AG04450 (cell line): ENCODE measurements at regions not wholly inside any gene's neighbourhood (a gene's known extent, or its start where the extent isn't known, plus 50 kb on each side); places are given as distances from the start of the nearest gene placed in this dataset.
A peak's percentile ranks its signal among the peaks of the same experiment; 100 is the strongest.
"Not testable (repeated sequence)": the region's sequence is repeated elsewhere in the genome, so short reads cannot be mapped to it uniquely, and the experiment has no call there.

ENCODE experiments used
- CTCF ChIA-PET: fragments of 300-600, 350-600 bp; formaldehyde crosslinking; extraction: SDS; loops from one replicate; lab custom pipeline; 2022; ENCODE audit warnings: antibody characterized with exemption, inconsistent platforms; lab: Charles Lee
- POLR2A ChIA-PET: fragments of 350-600 bp; formaldehyde crosslinking; extraction: SDS; loops from one replicate; lab custom pipeline; 2021; ENCODE audit warnings: antibody characterized with exemption, inconsistent platforms; lab: Yijun Ruan, JAX
- DNase-seq: peaks from one replicate; pipeline ENCODE4 v3.0.0-alpha.2; 2011; ENCODE audit warnings: low read depth, low spot score
- H3K27ac ChIP-seq: one replicate; pipeline ENCODE4 v1.5.1; 2012; ENCODE audit warnings: low read depth, low read length, control low read depth
- H3K27me3 ChIP-seq: one replicate; pipeline ENCODE4 v1.6.0; 2012; ENCODE audit warnings: low read length; ENCODE audit not compliant: control insufficient read depth, insufficient read depth
- H3K4me3 ChIP-seq: 2 replicates; pipeline ENCODE4 v1.5.1; 2011; ENCODE audit warnings: mild to moderate bottlenecking, low read depth, low read length, control low read depth
- H3K9me3 ChIP-seq: 2 replicates; pipeline ENCODE4 v1.5.1; 2012; ENCODE audit warnings: low read length; ENCODE audit not compliant: control insufficient read depth, insufficient read depth
- TF ChIP-seq, protein P1 (sequence below): IDR thresholded peaks from 2 replicates; pipeline ENCODE4 v1.5.1; 2011; ENCODE audit warnings: low read depth, low read length, control low read depth, inconsistent platforms

DNA sequence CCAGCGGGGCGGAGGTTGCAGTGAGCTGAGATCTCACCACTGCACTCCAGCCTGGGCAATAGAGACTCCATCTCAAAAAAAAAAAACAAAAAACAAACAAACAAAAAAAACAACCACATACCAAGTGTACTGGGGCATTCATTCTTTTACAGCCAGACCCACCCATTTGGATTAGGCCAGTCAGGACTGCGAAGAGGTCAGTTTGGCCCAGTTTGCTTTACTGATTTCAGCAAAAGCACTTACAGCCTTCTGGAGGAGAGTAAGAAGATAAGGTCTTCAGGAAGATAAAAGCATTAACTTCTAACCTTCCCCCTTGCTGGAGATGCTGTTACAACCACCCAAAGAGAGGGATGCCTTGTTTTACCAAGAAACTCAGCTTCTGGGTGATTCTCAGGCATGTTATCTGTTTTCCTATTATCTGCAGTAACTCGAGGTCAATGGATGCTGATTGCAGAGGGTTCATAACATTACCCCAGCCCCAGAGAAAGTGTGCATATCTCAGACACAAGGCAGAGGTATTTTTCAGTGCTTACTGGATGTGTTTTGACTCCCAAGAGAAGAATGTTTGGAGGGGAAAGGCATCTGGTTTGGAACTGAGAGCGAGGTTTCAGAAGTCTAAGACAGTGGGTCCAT lies 118.9 kb downstream of the RIN2 start:
- CTCF ChIA-PET: interaction anchor here (1.5 kb wide), 1 partner anchor 92 kb away, joined by 4 read pairs; no protein-coding TSS in a partner anchor
- peaks cover 3% of the 10 kb centered on the region; the same call in 1 of the 2 replicates for H3K9me3 ChIP-seq
- TF ChIP-seq, protein P1, sequence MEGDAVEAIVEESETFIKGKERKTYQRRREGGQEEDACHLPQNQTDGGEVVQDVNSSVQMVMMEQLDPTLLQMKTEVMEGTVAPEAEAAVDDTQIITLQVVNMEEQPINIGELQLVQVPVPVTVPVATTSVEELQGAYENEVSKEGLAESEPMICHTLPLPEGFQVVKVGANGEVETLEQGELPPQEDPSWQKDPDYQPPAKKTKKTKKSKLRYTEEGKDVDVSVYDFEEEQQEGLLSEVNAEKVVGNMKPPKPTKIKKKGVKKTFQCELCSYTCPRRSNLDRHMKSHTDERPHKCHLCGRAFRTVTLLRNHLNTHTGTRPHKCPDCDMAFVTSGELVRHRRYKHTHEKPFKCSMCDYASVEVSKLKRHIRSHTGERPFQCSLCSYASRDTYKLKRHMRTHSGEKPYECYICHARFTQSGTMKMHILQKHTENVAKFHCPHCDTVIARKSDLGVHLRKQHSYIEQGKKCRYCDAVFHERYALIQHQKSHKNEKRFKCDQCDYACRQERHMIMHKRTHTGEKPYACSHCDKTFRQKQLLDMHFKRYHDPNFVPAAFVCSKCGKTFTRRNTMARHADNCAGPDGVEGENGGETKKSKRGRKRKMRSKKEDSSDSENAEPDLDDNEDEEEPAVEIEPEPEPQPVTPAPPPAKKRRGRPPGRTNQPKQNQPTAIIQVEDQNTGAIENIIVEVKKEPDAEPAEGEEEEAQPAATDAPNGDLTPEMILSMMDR: no peak
- no peaks in the 10 kb centered on the region for H3K27me3 ChIP-seq
- POLR2A ChIA-PET: no interaction called here
- H3K27ac ChIP-seq: no peak overlapping the region
- no peak overlapping the region for H3K4me3 ChIP-seq
- DNase-seq: no peak

DNA sequence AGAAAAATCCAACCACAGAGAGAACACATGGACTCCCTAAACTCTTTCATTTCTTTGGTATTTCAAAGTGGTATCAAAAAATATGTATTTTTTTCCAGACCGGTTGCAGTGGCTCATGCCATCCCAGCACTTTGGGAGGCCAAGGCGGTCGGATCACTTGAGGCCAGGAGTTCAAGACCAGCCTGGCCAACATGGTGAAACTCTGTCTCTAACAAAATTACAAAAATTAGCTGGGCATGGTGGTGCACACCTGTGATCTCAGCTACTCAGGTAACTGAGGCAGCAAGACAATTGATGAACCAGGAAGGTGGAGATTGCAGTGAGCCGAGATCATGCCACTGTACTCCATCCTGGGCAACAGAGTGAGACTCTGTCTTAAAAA lies 121.8 kb downstream of the RIN2 start:
- ChIA-PET POLR2A (interaction anchor here (0.7 to 2.6 kb wide), 7 partner anchors 10 to 1940 kb away, joined by 4 to 11 read pairs (median 8); no protein-coding TSS in a partner anchor), CTCF (interaction anchor here (0.6 to 1.1 kb wide), 3 partner anchors 135 to 252 kb away, joined by 3 to 9 read pairs (median 3); no protein-coding TSS in a partner anchor)
- DNase-seq, H3K9me3 ChIP-seq, H3K27me3 ChIP-seq, H3K4me3 ChIP-seq: not testable (repeated sequence)
- peak overlapping the region; percentile 40 for H3K27ac ChIP-seq

DNA sequence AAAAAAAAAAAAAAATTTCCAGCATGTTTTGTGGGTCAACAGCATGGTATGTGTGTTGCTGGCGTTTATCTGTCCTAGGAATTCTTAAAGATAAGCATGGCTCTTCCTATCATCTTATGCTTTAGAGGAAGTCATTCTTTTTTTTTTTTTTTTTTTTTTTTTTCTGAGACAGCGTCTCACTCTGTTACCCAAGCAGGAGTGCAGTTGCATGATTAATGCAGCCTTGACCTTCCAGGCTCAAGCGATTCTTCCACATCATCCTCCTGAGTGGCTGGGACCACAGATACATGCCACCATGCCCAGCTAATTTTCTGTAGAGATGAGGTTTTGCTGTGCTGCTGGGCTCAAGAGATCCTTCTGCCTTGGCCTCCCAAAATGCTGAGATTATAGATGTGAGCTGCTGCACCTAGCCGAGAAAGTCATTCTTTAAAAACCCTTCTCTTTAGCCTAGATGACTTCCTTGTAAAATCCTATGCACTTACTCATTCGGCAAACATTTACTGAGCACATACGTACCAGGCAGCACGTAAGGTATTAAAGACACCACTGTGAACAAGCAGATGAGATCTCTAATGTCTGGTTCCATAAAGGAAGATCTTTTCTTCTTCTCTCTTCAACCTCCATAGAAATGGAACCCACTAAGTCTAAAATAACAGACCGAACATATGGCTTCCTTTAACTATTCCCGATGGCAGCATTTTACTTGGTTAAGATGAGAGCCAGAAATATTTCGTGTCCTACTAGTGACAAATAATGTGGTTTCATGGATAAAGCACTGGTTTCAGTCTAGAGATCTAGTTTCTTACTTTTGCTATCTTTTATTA lies 122.4 kb downstream of the RIN2 start:
- POLR2A ChIA-PET: interaction anchor here (0.7 to 2.6 kb wide), 8 partner anchors 9 to 1940 kb away, joined by 4 to 11 read pairs (median 7); no protein-coding TSS in a partner anchor
- Histone ChIP-seq H3K27ac (peak overlapping the region; percentile 89), H3K9me3 (no peaks in the 10 kb centered on the region), H3K27me3 (no peaks in the 10 kb centered on the region), H3K4me3 (0 out of 2 replicates have a peak overlapping the region, but pooled peaks have one; percentile 25)
- CTCF ChIA-PET: interaction anchor here (0.6 to 1.1 kb wide), 4 partner anchors 52 to 252 kb away, joined by 3 to 9 read pairs (median 3); no protein-coding TSS in a partner anchor
- peak; percentile 43 for DNase-seq
- TF ChIP-seq, protein P1: no peak

DNA sequence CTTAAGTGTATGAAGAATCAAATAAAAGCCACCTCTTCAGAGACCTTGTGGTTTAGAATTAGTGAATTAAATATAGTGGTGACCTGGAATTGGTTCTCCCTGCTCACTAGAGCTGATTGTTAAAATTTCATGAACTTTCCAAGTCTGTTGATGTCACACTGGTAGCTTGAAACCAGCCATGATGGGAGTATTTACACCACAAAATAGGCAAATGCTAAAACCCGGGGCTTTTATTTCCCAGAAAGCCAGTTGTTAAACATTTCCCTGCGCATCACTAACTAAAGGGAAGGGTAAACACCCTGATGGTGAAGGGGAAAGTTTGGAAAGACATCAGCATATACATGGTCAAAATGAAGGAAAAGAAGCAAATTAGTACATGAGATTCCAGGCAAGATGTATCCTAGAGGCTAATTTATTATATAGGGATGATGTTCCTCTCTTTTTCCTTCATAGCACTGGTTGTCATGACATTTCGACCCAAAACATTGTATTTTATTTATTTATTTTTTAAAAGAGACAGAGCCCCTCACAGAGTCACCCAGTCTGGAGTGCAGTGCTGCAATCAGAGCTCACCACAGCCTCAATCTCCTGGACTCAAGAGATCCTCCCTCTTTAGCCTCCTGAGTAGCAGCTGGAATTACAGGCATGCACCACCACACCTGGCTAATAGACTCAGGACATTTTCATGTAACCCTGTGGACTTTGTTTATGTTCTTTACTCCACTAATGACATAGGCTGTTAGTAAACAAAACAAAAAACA lies 123.2 kb downstream of the RIN2 start:
- ChIA-PET POLR2A (interaction anchor here (1.3 to 2.6 kb wide), 3 partner anchors 8 to 94 kb away, joined by 6 to 8 read pairs (median 6); no protein-coding TSS in a partner anchor), CTCF (interaction anchor here (1.1 kb wide), 1 partner anchor 188 kb away, joined by 3 read pairs; no protein-coding TSS in a partner anchor)
- Histone ChIP-seq H3K27ac (peak overlapping the region; percentile 89), H3K4me3 (no peak overlapping the region), H3K9me3 (no peaks in the 10 kb centered on the region), H3K27me3 (no peaks in the 10 kb centered on the region)
- no peak for DNase-seq
- TF ChIP-seq, protein P1: no peak

DNA sequence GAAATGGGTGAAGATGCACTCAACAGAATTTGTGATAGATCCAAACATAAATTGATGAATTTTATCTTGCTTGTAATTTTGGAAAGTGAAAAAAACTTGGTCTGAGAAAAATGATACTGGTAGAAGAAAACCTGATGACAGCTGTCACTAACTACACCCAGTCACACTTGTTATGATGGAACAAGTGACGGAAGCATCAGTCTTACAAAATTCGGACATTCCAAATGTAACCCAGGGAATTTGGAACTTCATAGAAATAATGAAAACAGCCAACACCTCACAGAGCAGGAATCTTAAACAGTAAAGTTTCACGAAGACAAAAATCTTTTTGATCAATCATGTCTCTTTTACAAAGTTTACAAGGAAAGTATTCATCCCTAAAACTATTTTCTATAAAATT lies 123.9 kb downstream of the RIN2 start:
- TF ChIP-seq, protein P1: no peak
- no peaks in the 10 kb centered on the region for H3K27me3 ChIP-seq
- H3K4me3 ChIP-seq: no peak overlapping the region
- H3K27ac ChIP-seq: no peak overlapping the region
- ChIA-PET POLR2A (interaction anchor here (1.6 to 2.6 kb wide), 2 partner anchors 66 to 93 kb away, joined by 6 to 8 read pairs; no protein-coding TSS in a partner anchor), CTCF (interaction anchor here (1.5 kb wide), 1 partner anchor 97 kb away, joined by 5 read pairs; no protein-coding TSS in a partner anchor)
- DNase-seq: no peak
- H3K9me3 ChIP-seq: no peaks in the 10 kb centered on the region
